GM12872 (cell line): ENCODE measurements at regions not wholly inside any gene's neighbourhood (a gene's known extent, or its start where the extent isn't known, plus 50 kb on each side); places are given as distances from the start of the nearest gene placed in this dataset.

Source experiments
- CTCF ChIP-seq: IDR thresholded peaks from 3 replicates; pipeline ENCODE4 v1.5.1; 2011; ENCODE audit warnings: low read depth, mild to moderate bottlenecking, low read length, moderate library complexity; ENCODE audit not compliant: insufficient read depth

GRCh38 chr13:99692854-99693253 is 191.6 kb downstream of the TM9SF2 start:
- TF ChIP-seq CTCF: no peak

DNA sequence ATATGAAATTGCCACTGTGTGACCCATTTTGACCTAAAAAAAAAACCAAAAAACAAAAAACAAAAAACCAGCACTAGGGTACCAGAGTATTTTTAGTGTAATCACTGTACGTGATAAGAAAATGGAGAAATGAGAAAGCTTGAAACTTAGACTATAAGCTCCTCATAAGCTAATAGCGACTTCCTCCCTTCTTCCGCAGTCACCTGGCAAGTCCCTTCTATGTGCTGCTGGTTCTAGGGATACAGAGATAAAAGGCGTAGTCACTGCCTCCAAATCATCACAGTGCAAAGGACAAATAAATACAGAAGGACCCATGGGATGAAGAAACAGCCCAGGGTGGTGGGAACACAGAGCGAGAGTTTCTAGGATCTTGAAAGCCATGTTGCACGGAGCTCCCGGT is 190.3 kb downstream of the TM9SF2 start:
- TF ChIP-seq CTCF: no peak

GRCh38 chr13:99690426-99691174 is 189.3 kb downstream of the TM9SF2 start:
- no peak for TF ChIP-seq CTCF

- no peak for TF ChIP-seq CTCF
Observed at GRCh38 chr13:99689955-99690354, 188.7 kb downstream of the TM9SF2 start.

GRCh38 chr13:99688776-99689175 is 187.5 kb downstream of the TM9SF2 start:
- no peak for TF ChIP-seq CTCF

GRCh38 chr13:99687723-99688397 is 186.6 kb downstream of the TM9SF2 start:
- no peak for TF ChIP-seq CTCF

- TF ChIP-seq CTCF: no peak
Observed at GRCh38 chr13:99686944-99687411, 185.7 kb downstream of the TM9SF2 start.
